IMR-90 (cell line): ENCODE measurements at regions not wholly inside any gene's neighbourhood (a gene's known extent, or its start where the extent isn't known, plus 50 kb on each side); places are given as distances from the start of the nearest gene placed in this dataset.

Experiments used
- ATAC-seq: fragments of 200-7000 bp; cut with Tn5 transposase; 2 replicates; pipeline ENCODE4 v1.9.1; 2020; ENCODE audit warnings: low read depth, mild to moderate bottlenecking, moderate library complexity
- BruUV-seq: library from RNA; stranded (reverse); fragments of 400-500 nt; replicated peaks from 2 replicates; lab custom pipeline; 2021; lab: Mats Ljungman, UMichigan
- CTCF ChIA-PET: fragments of 300-600 bp; formaldehyde crosslinking; extraction: SDS; loops from one replicate; lab custom pipeline; 2021; ENCODE audit warnings: antibody characterized with exemption; lab: Yijun Ruan, JAX
- POLR2A ChIA-PET: fragments of 300-600 bp; sonication (Branson Sonifier 250); formaldehyde crosslinking; loops from one replicate; lab custom pipeline; 2022; ENCODE audit warnings: antibody characterized with exemption; ENCODE audit not compliant: unreplicated experiment; lab: Charles Lee
- DNase-seq: peaks from one replicate; pipeline ENCODE4 v3.0.0; 2013
- H2AFZ ChIP-seq: replicated peaks from 2 replicates; pipeline ENCODE3; 2013; ENCODE audit warnings: low read length, mild to moderate bottlenecking; ENCODE audit not compliant: poor library complexity
- H2AK5ac ChIP-seq: 2 replicates; pipeline ENCODE4 v1.6.1; 2013; ENCODE audit warnings: low read depth, low read length, inconsistent platforms
- H2AK9ac ChIP-seq: replicated peaks from 2 replicates; pipeline ENCODE3; 2013; ENCODE audit warnings: mild to moderate bottlenecking, low read depth, low read length, moderate library complexity; ENCODE audit not compliant: poor library complexity
- H2BK120ac ChIP-seq: 2 replicates; pipeline ENCODE4 v1.6.1; 2013; ENCODE audit warnings: low read depth, low read length, inconsistent platforms
- H2BK15ac ChIP-seq: 3 replicates; pipeline ENCODE4 v1.6.1; 2013; ENCODE audit warnings: low read depth, low read length, inconsistent platforms
- H2BK20ac ChIP-seq: 2 replicates; pipeline ENCODE4 v1.6.1; 2013; ENCODE audit warnings: low read depth, mild to moderate bottlenecking, inconsistent platforms, low read length, moderate library complexity
- H2BK5ac ChIP-seq: 2 replicates; pipeline ENCODE4 v1.6.1; 2013; ENCODE audit warnings: mild to moderate bottlenecking, low read depth, low read length, inconsistent platforms; ENCODE audit not compliant: poor library complexity, severe bottlenecking
- H3K14ac ChIP-seq: replicated peaks from 2 replicates; pipeline ENCODE4 v1.6.1; 2013; ENCODE audit warnings: low read depth, low read length, inconsistent platforms
- H3K18ac ChIP-seq: 2 replicates; pipeline ENCODE4 v1.6.1; 2013; ENCODE audit warnings: low read depth, low read length, control low read depth
- H3K23ac ChIP-seq: 2 replicates; pipeline ENCODE4 v1.6.1; 2013; ENCODE audit warnings: low read depth, low read length, inconsistent platforms
- H3K27ac ChIP-seq: 2 replicates; pipeline ENCODE4 v1.5.1; 2013; ENCODE audit warnings: mild to moderate bottlenecking, control low read depth, low read length; ENCODE audit not compliant: insufficient read depth
- H3K27me3 ChIP-seq: 2 replicates; pipeline ENCODE4 v1.6.1; 2013; ENCODE audit warnings: low read length; ENCODE audit not compliant: control insufficient read depth, insufficient read depth
- H3K36me3 ChIP-seq: 2 replicates; pipeline ENCODE4 v1.6.1; 2013; ENCODE audit warnings: low read length, mixed read lengths; ENCODE audit not compliant: control insufficient read depth, insufficient read depth
- H3K4ac ChIP-seq: 2 replicates; pipeline ENCODE4 v1.6.1; 2013; ENCODE audit warnings: low read depth, low read length, inconsistent platforms
- H3K4me1 ChIP-seq: 2 replicates; pipeline ENCODE4 v1.6.1; 2013; ENCODE audit warnings: low read length, mixed read lengths; ENCODE audit not compliant: control insufficient read depth, insufficient read depth
- H3K4me2 ChIP-seq: 2 replicates; pipeline ENCODE4 v1.6.1; 2013; ENCODE audit warnings: low read depth, mild to moderate bottlenecking, control low read depth, low read length, moderate library complexity
- H3K4me3 ChIP-seq: 2 replicates; pipeline ENCODE4 v1.5.1; 2013; ENCODE audit warnings: low read depth, mild to moderate bottlenecking, control low read depth, low read length, moderate library complexity; ENCODE audit not compliant: insufficient read depth
- H3K56ac ChIP-seq: 2 replicates; pipeline ENCODE4 v1.6.1; 2013; ENCODE audit warnings: low read length, inconsistent platforms; ENCODE audit not compliant: insufficient read depth; ENCODE audit errors: extremely low read depth
- H3K79me1 ChIP-seq, 2 experiments: 2 replicates each; pipeline ENCODE4 v1.6.1; 2013; ENCODE audit warnings: low read length in 2 of 2, inconsistent platforms in 1 of 2, low read depth in 1 of 2
- H3K9ac ChIP-seq: 2 replicates; pipeline ENCODE4 v1.6.1; 2013; ENCODE audit warnings: low read depth, low read length, control low read depth
- H3K9me1 ChIP-seq: 2 replicates; pipeline ENCODE4 v1.6.1; 2013; ENCODE audit warnings: low read length, inconsistent platforms; ENCODE audit not compliant: insufficient read depth
- H3K9me3 ChIP-seq: 2 replicates; pipeline ENCODE4 v1.6.1; 2013; ENCODE audit warnings: low read length; ENCODE audit not compliant: control insufficient read depth, insufficient read depth
- H4K20me1 ChIP-seq: 2 replicates; pipeline ENCODE4 v1.6.1; 2013; ENCODE audit warnings: low read length, inconsistent platforms; ENCODE audit not compliant: insufficient read depth
- H4K5ac ChIP-seq: 2 replicates; pipeline ENCODE4 v1.6.1; 2013; ENCODE audit warnings: mild to moderate bottlenecking, low read depth, low read length, control low read depth
- H4K8ac ChIP-seq, 2 experiments: 2 replicates each; pipeline ENCODE4 v1.6.1; 2013; ENCODE audit warnings: low read depth in 2 of 2, low read length in 2 of 2, control low read depth in 1 of 2, inconsistent platforms in 1 of 2
- H4K91ac ChIP-seq: 2 replicates; pipeline ENCODE4 v1.6.1; 2013; ENCODE audit warnings: low read depth, low read length, inconsistent platforms; ENCODE audit not compliant: insufficient read depth
- BHLHE40 ChIP-seq: fragments of 150-350 bp; IDR thresholded peaks from 2 replicates; pipeline ENCODE4 v1.6.1; 2016; ENCODE audit warnings: mild to moderate bottlenecking, low read depth, low read length
- CEBPB ChIP-seq: IDR thresholded peaks from 2 replicates; pipeline ENCODE4 v1.6.1; 2012; ENCODE audit warnings: low read depth, low read length, improper control_type of control experiment
- CHD1 ChIP-seq: IDR thresholded peaks from 2 replicates; pipeline ENCODE4 v1.6.1; 2012; ENCODE audit warnings: low read depth, low read length, improper control_type of control experiment
- FOS ChIP-seq: fragments of 150-350 bp; IDR thresholded peaks from 2 replicates; pipeline ENCODE4 v1.6.1; 2016; ENCODE audit warnings: low read depth, low read length
- MAFK ChIP-seq: IDR thresholded peaks from 2 replicates; pipeline ENCODE4 v1.6.1; 2012; ENCODE audit warnings: low read depth, low read length, improper control_type of control experiment
- MAZ ChIP-seq: IDR thresholded peaks from 2 replicates; pipeline ENCODE4 v1.6.1; 2012; ENCODE audit warnings: low read depth, mild to moderate bottlenecking, low read length, improper control_type of control experiment, moderate library complexity, borderline replicate concordance
- MXI1 ChIP-seq: IDR thresholded peaks from 2 replicates; pipeline ENCODE4 v1.6.1; 2012; ENCODE audit warnings: low read depth, mild to moderate bottlenecking, low read length, moderate library complexity, borderline replicate concordance
- NFE2L2 ChIP-seq: fragments of 150-350 bp; IDR thresholded peaks from 2 replicates; pipeline ENCODE4 v1.6.1; 2016; ENCODE audit warnings: low read depth, mild to moderate bottlenecking, low read length
- RAD21 ChIP-seq: IDR thresholded peaks from 2 replicates; pipeline ENCODE4 v1.6.1; 2012; ENCODE audit warnings: low read length, improper control_type of control experiment
- RCOR1 ChIP-seq: IDR thresholded peaks from 2 replicates; pipeline ENCODE4 v1.6.1; 2012; ENCODE audit warnings: mild to moderate bottlenecking, low read length, improper control_type of control experiment; ENCODE audit not compliant: insufficient replicate concordance
- RFX5 ChIP-seq: IDR thresholded peaks from 2 replicates; pipeline ENCODE4 v1.8.0; 2012; ENCODE audit warnings: low read depth, mild to moderate bottlenecking, low read length, moderate library complexity
- SMC3 ChIP-seq: fragments of 150-350 bp; IDR thresholded peaks from 2 replicates; pipeline ENCODE4 v1.6.1; 2016; ENCODE audit warnings: low read depth, mild to moderate bottlenecking, antibody characterized with exemption, low read length, moderate library complexity
- WGBS, 2 experiments: methylation state at CpG; one replicate each; pipeline versions ENCODE4 v1.1.5 to v1.1.7; 2013; ENCODE audit warnings: missing lambda C conversion rate in 2 of 2; ENCODE audit not compliant: insufficient read length in 1 of 2; ENCODE audit errors: extremely low coverage in 2 of 2; 5-methylcytosine and 5-hydroxymethylcytosine counted together
- dilution Hi-C: fragments of 300-500 bp; cut with HindIII; formaldehyde crosslinking; loops from one replicate; pipeline ENCODE4 v1.14.3; 2018; ENCODE audit warnings: low sequenced_read_pairs; ENCODE audit not compliant: unreplicated experiment
- in situ Hi-C: fragments of 300-500 bp; cut with MboI; formaldehyde crosslinking; loops from 3 replicates; pipeline ENCODE4 v1.14.3; 2019; ENCODE audit warnings: low sequenced_read_pairs, inconsistent platforms, mixed read lengths
- intact Hi-C: fragments of 100-400 bp; cut with micrococcal nuclease; formaldehyde crosslinking; loops from 2 replicates; pipeline ENCODE4 v1.10.0; 2022
- TF ChIP-seq, protein P1 (sequence below): conservative IDR thresholded peaks from 2 replicates; pipeline ENCODE4 v1.5.1; 2012; ENCODE audit warnings: mild to moderate bottlenecking, low read depth, low read length, improper control_type of control experiment
- TF ChIP-seq, protein P2 (sequence below): fragments of 150-350 bp; IDR thresholded peaks from 2 replicates; pipeline ENCODE4 v1.6.1; 2017; ENCODE audit warnings: mild to moderate bottlenecking, antibody characterized with exemption, low read length, low read depth

DNA sequence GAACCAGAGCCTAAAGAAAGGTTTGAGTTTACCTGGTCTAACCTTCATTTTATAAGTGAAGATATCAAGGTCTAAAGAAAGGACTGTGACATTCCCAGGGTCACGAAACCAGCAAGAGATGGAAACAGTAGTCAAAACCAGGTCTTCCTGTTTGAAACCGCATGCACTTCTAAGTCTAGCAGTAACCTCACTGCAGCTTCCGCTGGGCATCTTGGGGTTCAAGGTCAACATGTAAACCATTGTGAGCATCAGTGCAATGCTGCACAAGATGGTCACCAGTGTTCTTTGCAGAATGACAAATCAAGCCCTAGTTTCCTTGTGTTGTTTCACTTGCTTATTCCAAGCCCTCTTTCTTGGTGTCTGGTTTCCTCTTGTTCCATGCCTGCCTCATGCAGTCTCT lies 292.9 kb upstream of the MEX3C start:
- H3K27me3 ChIP-seq, result no peaks in the 10 kb centered on the region
- no peak overlapping the region for H3K9ac ChIP-seq
- H3K27ac ChIP-seq, result no peak overlapping the region
- H3K79me1 ChIP-seq, result no peaks in the 10 kb centered on the region
- no peak overlapping the region for H2BK5ac ChIP-seq
- no peaks in the 10 kb centered on the region for H4K20me1 ChIP-seq
- H3K4me2 ChIP-seq, result no peak overlapping the region
- H4K8ac ChIP-seq, result no peak overlapping the region
- CTCF ChIA-PET, result no interaction called here
- no peak overlapping the region for H3K56ac ChIP-seq
- DNase-seq (no peak), ATAC-seq (no peak)
- no peak overlapping the region for H3K14ac ChIP-seq
- no peak overlapping the region for H2AFZ ChIP-seq
- WGBS, 2 experiments, result 55% methylated on average over 3 of the region's 3 CpGs; no CpG with 5 or more reads in 1 of the 2 experiments
- in situ Hi-C loops, result no loop called here
- peaks cover 18% of the 10 kb centered on the region for H3K9me3 ChIP-seq
- H2AK9ac ChIP-seq, result no peak overlapping the region
- H2BK120ac ChIP-seq, result no peak overlapping the region
- H3K18ac ChIP-seq, result no peak overlapping the region
- no peaks in the 10 kb centered on the region for H3K4me1 ChIP-seq
- no peaks in the 10 kb centered on the region for H3K9me1 ChIP-seq
- no peak overlapping the region for H2BK20ac ChIP-seq
- intact Hi-C loops, result no loop called here
- H2BK15ac ChIP-seq, result no peak overlapping the region
- no peak overlapping the region for H2AK5ac ChIP-seq
- no peaks in the 10 kb centered on the region for H3K36me3 ChIP-seq
- no TSS peak for BruUV-seq
- no peak overlapping the region for H4K91ac ChIP-seq
- no peak for TF ChIP-seq FOS
- TF ChIP-seq RCOR1, result no peak
- TF ChIP-seq CHD1, result no peak
- no peak for TF ChIP-seq MAFK
- TF ChIP-seq NFE2L2, result no peak
- TF ChIP-seq, protein P1, sequence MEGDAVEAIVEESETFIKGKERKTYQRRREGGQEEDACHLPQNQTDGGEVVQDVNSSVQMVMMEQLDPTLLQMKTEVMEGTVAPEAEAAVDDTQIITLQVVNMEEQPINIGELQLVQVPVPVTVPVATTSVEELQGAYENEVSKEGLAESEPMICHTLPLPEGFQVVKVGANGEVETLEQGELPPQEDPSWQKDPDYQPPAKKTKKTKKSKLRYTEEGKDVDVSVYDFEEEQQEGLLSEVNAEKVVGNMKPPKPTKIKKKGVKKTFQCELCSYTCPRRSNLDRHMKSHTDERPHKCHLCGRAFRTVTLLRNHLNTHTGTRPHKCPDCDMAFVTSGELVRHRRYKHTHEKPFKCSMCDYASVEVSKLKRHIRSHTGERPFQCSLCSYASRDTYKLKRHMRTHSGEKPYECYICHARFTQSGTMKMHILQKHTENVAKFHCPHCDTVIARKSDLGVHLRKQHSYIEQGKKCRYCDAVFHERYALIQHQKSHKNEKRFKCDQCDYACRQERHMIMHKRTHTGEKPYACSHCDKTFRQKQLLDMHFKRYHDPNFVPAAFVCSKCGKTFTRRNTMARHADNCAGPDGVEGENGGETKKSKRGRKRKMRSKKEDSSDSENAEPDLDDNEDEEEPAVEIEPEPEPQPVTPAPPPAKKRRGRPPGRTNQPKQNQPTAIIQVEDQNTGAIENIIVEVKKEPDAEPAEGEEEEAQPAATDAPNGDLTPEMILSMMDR, result no peak
- TF ChIP-seq RFX5, result no peak
- TF ChIP-seq MXI1, result no peak
- no peak for TF ChIP-seq SMC3
- TF ChIP-seq, protein P2, sequence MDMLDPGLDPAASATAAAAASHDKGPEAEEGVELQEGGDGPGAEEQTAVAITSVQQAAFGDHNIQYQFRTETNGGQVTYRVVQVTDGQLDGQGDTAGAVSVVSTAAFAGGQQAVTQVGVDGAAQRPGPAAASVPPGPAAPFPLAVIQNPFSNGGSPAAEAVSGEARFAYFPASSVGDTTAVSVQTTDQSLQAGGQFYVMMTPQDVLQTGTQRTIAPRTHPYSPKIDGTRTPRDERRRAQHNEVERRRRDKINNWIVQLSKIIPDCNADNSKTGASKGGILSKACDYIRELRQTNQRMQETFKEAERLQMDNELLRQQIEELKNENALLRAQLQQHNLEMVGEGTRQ, result no peak
- no peak for TF ChIP-seq BHLHE40
- TF ChIP-seq RAD21, result no peak
- no peak for TF ChIP-seq MAZ
- no peak for TF ChIP-seq CEBPB
- dilution Hi-C loops, result no loop called here
- no peak overlapping the region for H3K4ac ChIP-seq
- H4K5ac ChIP-seq, result no peak overlapping the region
- no peak overlapping the region for H3K23ac ChIP-seq
- H3K4me3 ChIP-seq, result no peak overlapping the region
- POLR2A ChIA-PET, result no interaction called here
